ENCODE measurements at regions not wholly inside any gene's neighbourhood (a gene's known extent, or its start where the extent isn't known, plus 50 kb on each side); places are given as distances from the start of the nearest gene placed in this dataset.

GRCh38 chr18:52190195-52190594 lies 149.8 kb upstream of the DCC start:
- no TSS peak for BruUV-seq (replicated peaks)
- no peaks in the 10 kb centered on the region for H3K36me3 ChIP-seq (ENCODE audit: control insufficient read depth in 1 of 2, insufficient read depth in 2 of 2, low read length in 2 of 2)
- peaks cover 12 to 18% of the 10 kb centered on the region in 2 experiments; a peak in 2 of 4 replicates for H3K9me3 ChIP-seq (ENCODE audit: control insufficient read depth in 1 of 2, insufficient read depth in 1 of 2, low read depth in 1 of 2, low read length in 2 of 2)
- no peak overlapping the region for H3K9ac ChIP-seq (ENCODE audit: low read length)
- no peaks in the 10 kb centered on the region for H3K4me1 ChIP-seq (ENCODE audit: control insufficient read depth in 1 of 2, insufficient read depth in 2 of 2, low read length in 2 of 2)
- H3K79me2 ChIP-seq (ENCODE audit: insufficient read depth, low read length) = no peaks in the 10 kb centered on the region
- RAD21 ChIA-PET (ENCODE audit: low non-redundant PET in 1 of 2, low total read pairs in 2 of 2, uncharacterized antibody in 2 of 2, unreplicated experiment in 2 of 2) = no interaction called here
- DNase-seq (ENCODE audit: low read depth, low spot score) (no peak), ATAC-seq (no peak)
- no peaks in the 10 kb centered on the region for H4K20me1 ChIP-seq (ENCODE audit: insufficient read depth)
- intact Hi-C loops (cut with micrococcal nuclease) = no loop called here
- no peak overlapping the region for H3K4me2 ChIP-seq (ENCODE audit: low read length)
- H3K9me2 ChIP-seq (ENCODE audit: insufficient read depth) = no peaks in the 10 kb centered on the region
- H3K27me3 ChIP-seq (ENCODE audit: insufficient read depth, low read length) = no peaks in the 10 kb centered on the region
- CTCF ChIA-PET = no interaction called here
- TF ChIP-seq SRF (IDR thresholded peaks at IDR 0.05; ENCODE audit: low read depth) (no peak), TCF7L2 (IDR thresholded peaks at IDR 0.05; ENCODE audit: borderline replicate concordance, extremely low read depth, insufficient read depth, insufficient read length) (no peak), ZBTB33 (IDR thresholded peaks at IDR 0.05; ENCODE audit: extremely low read depth, insufficient replicate concordance, low read length) (no peak), EZH2 (IDR thresholded peaks at IDR 0.05) (no peak), EZH2phosphoT487 (IDR thresholded peaks at IDR 0.05; ENCODE audit: borderline replicate concordance) (no peak), SIN3A (IDR thresholded peaks at IDR 0.05; ENCODE audit: low read depth) (no peak), JUND (IDR thresholded peaks at IDR 0.05) (no peak), ATF3 (IDR thresholded peaks at IDR 0.05) (no peak)
- H2AFZ ChIP-seq (ENCODE audit: low read depth, low read length, poor library complexity, severe bottlenecking) = no peak overlapping the region
- H3K4me3 ChIP-seq (replicated peaks in 1 of 2; ENCODE audit: low read depth in 1 of 2, low read length in 2 of 2) = no peak overlapping the region
- no peak overlapping the region for H3K27ac ChIP-seq (ENCODE audit: low read depth, low read length)
- POLR2A ChIA-PET = no interaction called here

GRCh38 chr18:52190631-52191030 lies 149.4 kb upstream of the DCC start:
- Histone ChIP-seq H3K79me2 (ENCODE audit: insufficient read depth, low read length) (no peaks in the 10 kb centered on the region), H3K9ac (ENCODE audit: low read length) (no peak overlapping the region), H3K4me3 (replicated peaks in 1 of 2; ENCODE audit: low read depth in 1 of 2, low read length in 2 of 2) (no peak overlapping the region), H3K27ac (ENCODE audit: low read depth, low read length) (no peak overlapping the region), H3K36me3 (ENCODE audit: control insufficient read depth in 1 of 2, insufficient read depth in 2 of 2, low read length in 2 of 2) (no peaks in the 10 kb centered on the region), H3K9me3 (ENCODE audit: control insufficient read depth in 1 of 2, insufficient read depth in 1 of 2, low read depth in 1 of 2, low read length in 2 of 2) (peaks cover 12 to 18% of the 10 kb centered on the region in 2 experiments; a peak in 2 of 4 replicates), H2AFZ (ENCODE audit: low read depth, low read length, poor library complexity, severe bottlenecking) (no peak overlapping the region), H3K27me3 (ENCODE audit: insufficient read depth, low read length) (no peaks in the 10 kb centered on the region), H3K4me2 (ENCODE audit: low read length) (no peak overlapping the region), H3K4me1 (ENCODE audit: control insufficient read depth in 1 of 2, insufficient read depth in 2 of 2, low read length in 2 of 2) (no peaks in the 10 kb centered on the region), H3K9me2 (ENCODE audit: insufficient read depth) (no peaks in the 10 kb centered on the region), H4K20me1 (ENCODE audit: insufficient read depth) (no peaks in the 10 kb centered on the region)
- ChIA-PET CTCF (no interaction called here), RAD21 (ENCODE audit: low non-redundant PET in 1 of 2, low total read pairs in 2 of 2, uncharacterized antibody in 2 of 2, unreplicated experiment in 2 of 2) (no interaction called here), POLR2A (no interaction called here)
- DNase-seq (ENCODE audit: low read depth, low spot score) = no peak
- no peak for TF ChIP-seq ZFX (IDR thresholded peaks at IDR 0.05)
- TF ChIP-seq FOSL1 (IDR thresholded peaks at IDR 0.05; ENCODE audit: low read depth) = no peak
- TF ChIP-seq POLR2AphosphoS5 (IDR thresholded peaks at IDR 0.05; ENCODE audit: low read depth, low read length) = no peak
- TF ChIP-seq CTCF (IDR thresholded peaks at IDR 0.05 in 2 of 3, conservative IDR thresholded peaks at IDR 0.05 in 1 of 3; ENCODE audit: borderline replicate concordance in 1 of 3, insufficient read depth in 1 of 3, low read depth in 2 of 3, low read length in 2 of 3) = no peak
- intact Hi-C loops (cut with micrococcal nuclease) = no loop called here
- BruUV-seq (replicated peaks) = no TSS peak
- no peak for ATAC-seq

All from HCT116 (cell line).